HG03280 (cell line): ENCODE measurements at regions not wholly inside any gene's neighbourhood (a gene's known extent, or its start where the extent isn't known, plus 50 kb on each side); places are given as distances from the start of the nearest gene placed in this dataset.
"Not testable (repeated sequence)": the region's sequence is repeated elsewhere in the genome, so short reads cannot be mapped to it uniquely, and the experiment has no call there.

Experiments
- ATAC-seq: cut with Tn5 transposase; IDR thresholded peaks from one replicate; pipeline ENCODE4 v1.9.1; 2021; ENCODE audit warnings: mild to moderate bottlenecking, moderate library complexity; ENCODE audit not compliant: unreplicated experiment

GRCh38 chr5:42868417-42868816 lies 56.7 kb upstream of the SELENOP start:
- not testable (repeated sequence) for ATAC-seq

GRCh38 chr5:42864749-42865148 lies 53.1 kb upstream of the SELENOP start:
- not testable (repeated sequence) for ATAC-seq
